SU-DHL-6 (cell line): ENCODE measurements at regions not wholly inside any gene's neighbourhood (a gene's known extent, or its start where the extent isn't known, plus 50 kb on each side); places are given as distances from the start of the nearest gene placed in this dataset.

Source experiments
- H2AFZ ChIP-seq: fragments of 200-600 bp; sonication (generic); 2 replicates; pipeline ENCODE4 v1.6.1; 2014; ENCODE audit warnings: low read depth, mild to moderate bottlenecking, moderate library complexity, mixed read lengths, antibody characterized with exemption, low read length; ENCODE audit not compliant: severe bottlenecking
- H3F3A ChIP-seq: fragments of 200-600 bp; shearing (Covaris generic); 2 replicates; pipeline ENCODE4 v1.6.0; 2016; ENCODE audit warnings: antibody characterized with exemption, mild to moderate bottlenecking; ENCODE audit not compliant: insufficient read depth
- H3K27ac ChIP-seq: fragments of 200-600 bp; sonication (generic); 2 replicates; pipeline ENCODE4 v1.5.1; 2016; ENCODE audit warnings: low read depth, mild to moderate bottlenecking, low read length, moderate library complexity, mixed read lengths
- H3K27me3 ChIP-seq: fragments of 200-600 bp; sonication (generic), shearing (Covaris generic); 2 replicates; pipeline ENCODE4 v1.6.0; 2014; ENCODE audit warnings: mild to moderate bottlenecking, low read length
- H3K36me3 ChIP-seq: fragments of 200-600 bp; sonication (generic); 2 replicates; pipeline ENCODE4 v1.6.1; 2014; ENCODE audit warnings: mild to moderate bottlenecking, low read length, mixed read lengths
- H3K4me2 ChIP-seq: fragments of 300-600, 200-600 bp; shearing (Covaris generic), sonication (generic); 2 replicates; pipeline ENCODE4 v1.6.0; 2014; ENCODE audit warnings: low read length, low read depth, mild to moderate bottlenecking; ENCODE audit not compliant: poor library complexity, severe bottlenecking
- H3K4me3 ChIP-seq: fragments of 200-600 bp; sonication (generic); 2 replicates; pipeline ENCODE4 v1.5.1; 2014; ENCODE audit warnings: antibody characterized with exemption, low read length, mild to moderate bottlenecking, mixed read lengths; ENCODE audit not compliant: insufficient read depth, poor library complexity, severe bottlenecking
- H3K79me2 ChIP-seq: fragments of 200-600 bp; sonication (generic); 2 replicates; pipeline ENCODE4 v1.6.1; 2014; ENCODE audit warnings: mild to moderate bottlenecking, low read length, moderate library complexity; ENCODE audit not compliant: insufficient read depth
- H3K9ac ChIP-seq: fragments of 200-600 bp; sonication (generic); 2 replicates; pipeline ENCODE4 v1.7.0; 2014; ENCODE audit warnings: mild to moderate bottlenecking, low read length
- H3K9me2 ChIP-seq: fragments of 200-600 bp; sonication (generic); replicated peaks from 2 replicates; pipeline ENCODE4 v1.6.1; 2014; ENCODE audit warnings: low read length; ENCODE audit not compliant: insufficient read depth
- H3K9me3 ChIP-seq: fragments of 200-600 bp; sonication (generic); 2 replicates; pipeline ENCODE4 v1.6.1; 2014; ENCODE audit warnings: low read length, mixed read lengths; ENCODE audit not compliant: insufficient read depth
- H4K20me1 ChIP-seq: fragments of 200-600 bp; sonication (generic); 2 replicates; pipeline ENCODE4 v1.6.1; 2014; ENCODE audit warnings: low read depth, mild to moderate bottlenecking, antibody characterized with exemption, low read length, moderate library complexity, mixed read lengths
- EZH2phosphoT487 ChIP-seq: fragments of 200-600 bp; sonication (generic), shearing (Covaris generic); conservative IDR thresholded peaks from 2 replicates; pipeline ENCODE4 v1.6.1; 2018; ENCODE audit warnings: mild to moderate bottlenecking, antibody characterized with exemption, low read length, moderate library complexity, mixed read lengths
- TF ChIP-seq, protein P1 (sequence below): fragments of 200-600 bp; sonication (generic); IDR thresholded peaks from one replicate; pipeline ENCODE4 v1.5.1; 2017; ENCODE audit warnings: antibody characterized with exemption, mild to moderate bottlenecking, low read length, moderate library complexity; ENCODE audit not compliant: insufficient read depth, poor library complexity, severe bottlenecking

DNA sequence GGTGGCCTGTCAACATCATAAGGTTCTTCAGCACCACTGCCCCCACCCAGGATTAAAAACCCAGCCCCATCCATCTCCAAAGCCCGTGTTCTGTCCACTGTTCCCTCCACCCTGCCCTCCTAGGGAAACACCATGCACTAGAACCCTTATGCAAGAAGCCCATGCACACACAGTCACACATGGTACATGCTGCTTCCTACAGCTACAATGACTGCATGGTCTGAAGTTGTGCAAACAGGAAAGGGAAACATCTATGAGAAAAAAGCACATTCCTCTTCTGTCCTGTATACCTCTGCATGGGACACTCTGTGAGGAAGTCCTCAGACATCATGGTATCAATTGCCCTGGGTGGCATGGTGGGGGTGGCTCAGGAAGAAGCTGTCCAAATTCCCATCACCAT is 108.6 kb upstream of the MRPS22 start:
- Histone ChIP-seq H3K36me3 (no peaks in the 10 kb centered on the region), H3F3A (no peaks in the 10 kb centered on the region), H3K4me2 (no peak overlapping the region), H4K20me1 (no peaks in the 10 kb centered on the region), H2AFZ (no peak overlapping the region), H3K27ac (no peak overlapping the region), H3K79me2 (no peaks in the 10 kb centered on the region), H3K9ac (no peak overlapping the region), H3K4me3 (no peak overlapping the region), H3K9me2 (no peaks in the 10 kb centered on the region), H3K9me3 (no peaks in the 10 kb centered on the region), H3K27me3 (no peaks in the 10 kb centered on the region)
- no peak for TF ChIP-seq EZH2phosphoT487
- TF ChIP-seq, protein P1, sequence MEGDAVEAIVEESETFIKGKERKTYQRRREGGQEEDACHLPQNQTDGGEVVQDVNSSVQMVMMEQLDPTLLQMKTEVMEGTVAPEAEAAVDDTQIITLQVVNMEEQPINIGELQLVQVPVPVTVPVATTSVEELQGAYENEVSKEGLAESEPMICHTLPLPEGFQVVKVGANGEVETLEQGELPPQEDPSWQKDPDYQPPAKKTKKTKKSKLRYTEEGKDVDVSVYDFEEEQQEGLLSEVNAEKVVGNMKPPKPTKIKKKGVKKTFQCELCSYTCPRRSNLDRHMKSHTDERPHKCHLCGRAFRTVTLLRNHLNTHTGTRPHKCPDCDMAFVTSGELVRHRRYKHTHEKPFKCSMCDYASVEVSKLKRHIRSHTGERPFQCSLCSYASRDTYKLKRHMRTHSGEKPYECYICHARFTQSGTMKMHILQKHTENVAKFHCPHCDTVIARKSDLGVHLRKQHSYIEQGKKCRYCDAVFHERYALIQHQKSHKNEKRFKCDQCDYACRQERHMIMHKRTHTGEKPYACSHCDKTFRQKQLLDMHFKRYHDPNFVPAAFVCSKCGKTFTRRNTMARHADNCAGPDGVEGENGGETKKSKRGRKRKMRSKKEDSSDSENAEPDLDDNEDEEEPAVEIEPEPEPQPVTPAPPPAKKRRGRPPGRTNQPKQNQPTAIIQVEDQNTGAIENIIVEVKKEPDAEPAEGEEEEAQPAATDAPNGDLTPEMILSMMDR, result no peak

DNA sequence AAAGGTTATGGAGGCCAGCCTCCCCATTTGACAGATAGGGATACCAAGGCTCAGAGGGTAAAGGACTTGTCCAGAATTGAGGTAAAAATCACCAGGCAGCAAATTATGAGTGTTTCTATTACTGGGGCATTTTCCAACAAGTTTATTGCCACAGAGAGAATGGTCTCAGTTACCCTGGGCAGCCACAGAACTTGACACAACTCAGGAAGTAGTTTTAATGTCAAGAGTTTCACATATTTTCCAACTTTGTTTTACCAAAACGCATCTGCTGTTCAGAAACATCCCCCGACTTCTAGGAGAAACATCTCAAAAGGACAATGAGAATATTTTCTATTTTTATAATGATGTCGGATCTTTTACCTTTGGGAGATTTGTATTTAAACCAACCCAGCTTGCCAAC is 107.5 kb upstream of the MRPS22 start:
- Histone ChIP-seq H3F3A (no peaks in the 10 kb centered on the region), H4K20me1 (no peaks in the 10 kb centered on the region), H3K27me3 (no peaks in the 10 kb centered on the region; the same call in 1 of the 2 replicates), H3K36me3 (no peaks in the 10 kb centered on the region), H3K79me2 (no peaks in the 10 kb centered on the region), H3K9me3 (no peaks in the 10 kb centered on the region), H3K9me2 (no peaks in the 10 kb centered on the region), H3K4me2 (no peak overlapping the region), H3K27ac (no peak overlapping the region), H3K4me3 (no peak overlapping the region), H2AFZ (no peak overlapping the region), H3K9ac (no peak overlapping the region)
- TF ChIP-seq EZH2phosphoT487, result no peak
- TF ChIP-seq, protein P1, result no peak

DNA sequence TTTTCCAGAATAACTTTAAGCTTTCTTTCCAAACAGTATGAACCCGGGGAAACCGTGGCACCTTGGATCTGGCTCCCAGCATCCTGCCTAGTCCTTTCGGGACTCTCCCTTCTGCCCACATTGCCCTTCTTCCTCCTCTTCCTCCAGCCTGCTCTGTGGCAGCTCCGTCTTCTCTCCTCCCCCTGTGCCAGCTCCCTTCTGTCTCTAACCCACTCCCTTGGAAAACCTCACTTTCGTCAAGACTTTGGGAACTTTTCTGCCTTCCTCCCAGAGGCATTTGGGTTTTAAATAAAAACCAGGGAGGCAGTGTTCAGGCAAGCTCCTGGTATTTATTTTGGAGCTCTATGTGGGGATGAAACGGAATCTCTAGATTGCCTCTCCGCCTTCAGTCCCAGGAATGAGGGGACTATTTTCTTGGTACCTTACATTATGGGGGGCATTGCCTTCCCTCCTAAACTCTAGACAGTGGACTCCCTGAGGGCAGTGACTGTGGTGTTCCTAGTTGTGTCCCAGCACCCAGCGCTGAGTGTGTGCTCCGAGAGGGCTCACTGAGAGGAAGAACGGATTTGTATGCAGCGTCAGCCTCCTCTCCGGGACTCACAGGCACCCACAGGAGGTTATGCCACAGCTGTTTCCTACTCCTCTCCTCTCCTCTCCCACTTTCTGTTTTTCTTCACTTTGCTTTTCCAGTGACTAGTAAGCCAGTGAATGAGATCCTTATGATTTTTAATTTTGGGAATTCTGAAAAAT is 105.4 kb upstream of the MRPS22 start:
- Histone ChIP-seq H3K9ac (no peak overlapping the region), H3K4me3 (no peak overlapping the region), H3F3A (no peaks in the 10 kb centered on the region), H3K4me2 (no peak overlapping the region), H3K9me2 (no peaks in the 10 kb centered on the region), H4K20me1 (no peaks in the 10 kb centered on the region), H3K36me3 (no peaks in the 10 kb centered on the region), H3K27me3 (no peaks in the 10 kb centered on the region; the same call in 1 of the 2 replicates), H3K27ac (no peak overlapping the region), H3K79me2 (no peaks in the 10 kb centered on the region), H2AFZ (no peak overlapping the region), H3K9me3 (no peaks in the 10 kb centered on the region)
- TF ChIP-seq, protein P1, result no peak
- TF ChIP-seq EZH2phosphoT487, result no peak
